GM12873 (cell line): ENCODE measurements at regions not wholly inside any gene's neighbourhood (a gene's known extent, or its start where the extent isn't known, plus 50 kb on each side); places are given as distances from the start of the nearest gene placed in this dataset.

Experiments used
- CTCF ChIP-seq: IDR thresholded peaks from 2 replicates; pipeline ENCODE4 v1.5.1; 2012; ENCODE audit warnings: low read depth, mild to moderate bottlenecking, moderate library complexity, low read length, control low read depth; ENCODE audit not compliant: insufficient read depth; ENCODE audit errors: missing control alignments

GRCh38 chr13:21901336-21901735, 230.5 kb downstream of the FGF9 start:
- TF ChIP-seq CTCF = no peak

- TF ChIP-seq CTCF = no peak
Measured at GRCh38 chr13:21901811-21902708, 231.2 kb downstream of the FGF9 start.

GRCh38 chr13:21902709-21903098, 231.8 kb downstream of the FGF9 start:
- TF ChIP-seq CTCF = no peak

- TF ChIP-seq CTCF = no peak
Measured at GRCh38 chr13:21905486-21905885, 234.6 kb downstream of the FGF9 start.

- TF ChIP-seq CTCF = no peak
Measured at GRCh38 chr13:21909331-21909730, 238.5 kb downstream of the FGF9 start.

- no peak for TF ChIP-seq CTCF
Measured at GRCh38 chr13:21910546-21910945, 239.7 kb downstream of the FGF9 start.

- no peak for TF ChIP-seq CTCF
Measured at GRCh38 chr13:21911646-21912298, 240.9 kb downstream of the FGF9 start.
